ENCODE measurements at regions not wholly inside any gene's neighbourhood (a gene's known extent, or its start where the extent isn't known, plus 50 kb on each side); places are given as distances from the start of the nearest gene placed in this dataset.

- no peak for TF ChIP-seq CTCF (IDR thresholded peaks at IDR 0.05)
- TF ChIP-seq POLR2A (IDR thresholded peaks at IDR 0.05), result no peak
Measured at GRCh38 chr5:60010853-60011252, 117.3 kb upstream of the PDE4D start.

All from transverse colon (tissue), 3 donors.